DND-41 (cell line): ENCODE measurements at regions not wholly inside any gene's neighbourhood (a gene's known extent, or its start where the extent isn't known, plus 50 kb on each side); places are given as distances from the start of the nearest gene placed in this dataset.

Experiments used
- ATAC-seq: fragments of 200-7000 bp; cut with Tn5 transposase; 3 replicates; pipeline ENCODE4 v1.9.1; 2021; ENCODE audit warnings: low read depth; ENCODE audit not compliant: insufficient read depth
- DNase-seq: peaks from one replicate; pipeline ENCODE4 v3.0.0-alpha.2; 2020
- H2AFZ ChIP-seq: 2 replicates; pipeline ENCODE4 v1.6.0; 2012; ENCODE audit warnings: low read depth, low read length
- H3K27ac ChIP-seq: 2 replicates; pipeline ENCODE4 v1.5.1; 2012; ENCODE audit warnings: low read length, inconsistent platforms
- H3K27me3 ChIP-seq: fragments of 200-600 bp; sonication (generic); 2 replicates; pipeline ENCODE4 v1.6.0; 2012; ENCODE audit warnings: low read length, mild to moderate bottlenecking, inconsistent platforms; ENCODE audit not compliant: insufficient read depth, poor library complexity
- H3K36me3 ChIP-seq: 2 replicates; pipeline ENCODE4 v1.5.1; 2012; ENCODE audit warnings: low read length, inconsistent platforms; ENCODE audit not compliant: insufficient read depth
- H3K4me1 ChIP-seq: 2 replicates; pipeline ENCODE4 v1.5.1; 2012; ENCODE audit warnings: mild to moderate bottlenecking, low read length; ENCODE audit not compliant: insufficient read depth
- H3K4me2 ChIP-seq: 2 replicates; pipeline ENCODE4 v1.6.0; 2012; ENCODE audit warnings: mild to moderate bottlenecking, moderate library complexity, low read length, inconsistent platforms; ENCODE audit not compliant: insufficient read depth
- H3K4me3 ChIP-seq, 2 experiments: fragments of 200-600 bp in 1 of 2; shearing (Covaris generic) in 1 of 2; 2 replicates each; pipeline ENCODE4 v1.5.1; 2012 to 2016; ENCODE audit warnings: inconsistent platforms in 2 of 2, low read length in 2 of 2, mild to moderate bottlenecking in 2 of 2, low read depth in 1 of 2, moderate library complexity in 1 of 2
- H3K79me2 ChIP-seq: 2 replicates; pipeline ENCODE4 v1.6.0; 2012; ENCODE audit warnings: low read length, inconsistent platforms; ENCODE audit not compliant: insufficient read depth
- H3K9ac ChIP-seq: 2 replicates; pipeline ENCODE4 v1.6.0; 2012; ENCODE audit warnings: low read depth, mild to moderate bottlenecking, inconsistent platforms, low read length, moderate library complexity
- H3K9me3 ChIP-seq: 2 replicates; pipeline ENCODE4 v1.5.1; 2012; ENCODE audit warnings: low read length, moderate library complexity, mild to moderate bottlenecking, inconsistent platforms; ENCODE audit not compliant: insufficient read depth, severe bottlenecking
- H4K20me1 ChIP-seq: 2 replicates; pipeline ENCODE4 v1.6.0; 2012; ENCODE audit warnings: low read length; ENCODE audit not compliant: insufficient read depth
- CTCF ChIP-seq: IDR thresholded peaks from 2 replicates; pipeline ENCODE4 v1.5.1; 2012; ENCODE audit warnings: borderline replicate concordance, low read length, moderate library complexity, mild to moderate bottlenecking; ENCODE audit not compliant: poor library complexity, severe bottlenecking; ENCODE audit errors: extremely low read depth
- EZH2 ChIP-seq: IDR thresholded peaks from 3 replicates; pipeline ENCODE4 v1.6.1; 2012; ENCODE audit warnings: borderline replicate concordance, low read depth, mild to moderate bottlenecking, moderate library complexity, low read length, inconsistent platforms; ENCODE audit not compliant: severe bottlenecking

- Histone ChIP-seq H3K4me3 (no peak overlapping the region), H2AFZ (no peak overlapping the region), H3K36me3 (no peaks in the 10 kb centered on the region), H3K9ac (no peak overlapping the region), H3K4me1 (no peaks in the 10 kb centered on the region), H3K27ac (no peak overlapping the region), H3K4me2 (no peak overlapping the region), H4K20me1 (no peaks in the 10 kb centered on the region), H3K27me3 (no peaks in the 10 kb centered on the region), H3K9me3 (peaks cover 61% of the 10 kb centered on the region), H3K79me2 (no peaks in the 10 kb centered on the region)
- ATAC-seq (no peak), DNase-seq (no peak)
- TF ChIP-seq EZH2 (no peak), CTCF (no peak)
Measured at GRCh38 chr12:34393821-34394150, 371.5 kb downstream of the ALG10 start.

GRCh38 chr12:34394211-34395055 is 372.1 kb downstream of the ALG10 start:
- TF ChIP-seq CTCF (no peak), EZH2 (no peak)
- ATAC-seq: no peak
- H3K27me3 ChIP-seq: no peaks in the 10 kb centered on the region
- no peaks in the 10 kb centered on the region for H3K79me2 ChIP-seq
- no peak overlapping the region for H3K9ac ChIP-seq
- no peaks in the 10 kb centered on the region for H3K4me1 ChIP-seq
- H4K20me1 ChIP-seq: no peaks in the 10 kb centered on the region
- no peak overlapping the region for H2AFZ ChIP-seq
- no peak overlapping the region for H3K27ac ChIP-seq
- no peaks in the 10 kb centered on the region for H3K36me3 ChIP-seq
- no peak overlapping the region for H3K4me3 ChIP-seq
- DNase-seq: no peak
- H3K4me2 ChIP-seq: no peak overlapping the region
- peaks cover 59% of the 10 kb centered on the region for H3K9me3 ChIP-seq

- Histone ChIP-seq H3K9ac (no peak overlapping the region), H3K4me1 (no peaks in the 10 kb centered on the region), H3K36me3 (no peaks in the 10 kb centered on the region), H3K4me2 (no peak overlapping the region), H4K20me1 (no peaks in the 10 kb centered on the region), H2AFZ (no peak overlapping the region), H3K79me2 (no peaks in the 10 kb centered on the region), H3K9me3 (peaks cover 57% of the 10 kb centered on the region), H3K4me3 (no peak overlapping the region), H3K27ac (no peak overlapping the region), H3K27me3 (no peaks in the 10 kb centered on the region)
- DNase-seq: no peak
- TF ChIP-seq EZH2: no peak
- TF ChIP-seq CTCF: no peak
- ATAC-seq: no peak
Measured at GRCh38 chr12:34395056-34396005, 373.0 kb downstream of the ALG10 start.
